Erythroblast (primary cell): ENCODE measurements at regions not wholly inside any gene's neighbourhood (a gene's known extent, or its start where the extent isn't known, plus 50 kb on each side); places are given as distances from the start of the nearest gene placed in this dataset.

Experiments
- GATA1 ChIP-seq: IDR thresholded peaks from 2 replicates; pipeline ENCODE4 v1.6.1; 2011; ENCODE audit warnings: low read depth, mild to moderate bottlenecking, control low read depth, low read length, moderate library complexity
- POLR2A ChIP-seq: IDR thresholded peaks from 2 replicates; pipeline ENCODE4 v1.6.1; 2011; ENCODE audit warnings: mild to moderate bottlenecking, low read length

DNA sequence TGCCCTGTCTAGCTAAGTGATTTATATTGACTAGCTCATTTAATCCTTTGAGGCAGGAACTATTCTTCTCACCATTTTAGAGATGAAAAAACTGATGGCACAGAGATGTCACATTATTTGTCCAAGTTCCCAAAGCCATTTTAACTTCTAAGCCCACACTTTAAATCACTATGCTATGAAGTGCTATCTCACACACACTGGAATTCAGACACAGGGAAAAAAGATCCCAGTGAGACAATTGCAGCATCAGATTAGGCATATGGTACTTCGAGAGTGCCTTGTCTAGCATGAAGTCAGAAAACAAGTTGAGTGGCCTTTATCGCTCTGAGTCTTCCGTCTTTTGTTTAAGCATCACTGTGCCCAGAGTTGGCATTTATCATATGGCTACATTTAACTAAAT lies 54.1 kb upstream of the PDE7B start:
- TF ChIP-seq POLR2A (no peak), GATA1 (no peak)
